ENCODE measurements at regions not wholly inside any gene's neighbourhood (a gene's known extent, or its start where the extent isn't known, plus 50 kb on each side); places are given as distances from the start of the nearest gene placed in this dataset.

GRCh38 chr10:130358981-130359650 is 222.9 kb downstream of the GLRX3 start:
- peaks cover 0 to 13% (median 0%) of the 10 kb centered on the region in 3 donors for H3K27me3 Mint-ChIP-seq
- H3K9me3 Mint-ChIP-seq = peaks cover 0 to 9% (median 0%) of the 10 kb centered on the region in 7 donors
- ATAC-seq (ENCODE audit: low read depth in 2 of 2) (no peak), DNase-seq (no peak)
- no peaks in the 10 kb centered on the region for H3K36me3 Mint-ChIP-seq
- peak overlapping the region in 2 of 6 donors; percentile 37 to 66 for H3K27ac Mint-ChIP-seq
- H3K4me3 Mint-ChIP-seq = no peak overlapping the region
- H3K4me1 Mint-ChIP-seq = no peaks in the 10 kb centered on the region

GRCh38 chr10:130359711-130360110 is 223.5 kb downstream of the GLRX3 start:
- Mint-ChIP-seq H3K9me3 (peaks cover 0 to 10% (median 4%) of the 10 kb centered on the region in 7 donors), H3K4me1 (no peaks in the 10 kb centered on the region), H3K4me3 (no peak overlapping the region), H3K36me3 (no peaks in the 10 kb centered on the region), H3K27ac (no peak overlapping the region), H3K27me3 (peaks cover 0 to 19% (median 4%) of the 10 kb centered on the region in 3 donors)
- ATAC-seq (ENCODE audit: low read depth in 2 of 2) = no peak
- no peak for DNase-seq

- DNase-seq (no peak), ATAC-seq (ENCODE audit: low read depth in 2 of 2) (no peak)
- H3K27ac Mint-ChIP-seq = no peak overlapping the region
- peaks cover 0 to 20% (median 4%) of the 10 kb centered on the region in 3 donors for H3K27me3 Mint-ChIP-seq
- H3K4me1 Mint-ChIP-seq = no peaks in the 10 kb centered on the region
- no peak overlapping the region for H3K4me3 Mint-ChIP-seq
- H3K9me3 Mint-ChIP-seq = peaks cover 0 to 12% (median 4%) of the 10 kb centered on the region in 7 donors
- H3K36me3 Mint-ChIP-seq = no peaks in the 10 kb centered on the region
These were observed 224.7 kb downstream of the GLRX3 start for GRCh38 chr10:130360826-130361311.

- Mint-ChIP-seq H3K4me3 (no peak overlapping the region), H3K27ac (no peak overlapping the region), H3K36me3 (no peaks in the 10 kb centered on the region), H3K27me3 (peaks cover 0 to 20% (median 4%) of the 10 kb centered on the region in 3 donors), H3K9me3 (peaks cover 0 to 12% (median 4%) of the 10 kb centered on the region in 7 donors), H3K4me1 (no peaks in the 10 kb centered on the region)
- no peak for DNase-seq
- ATAC-seq (ENCODE audit: low read depth in 2 of 2) = no peak
These were observed 225.3 kb downstream of the GLRX3 start for GRCh38 chr10:130361351-130362105.

- ATAC-seq (ENCODE audit: low read depth in 2 of 2) = no peak
- H3K9me3 Mint-ChIP-seq = peaks cover 0 to 12% (median 9%) of the 10 kb centered on the region in 7 donors
- no peak overlapping the region for H3K27ac Mint-ChIP-seq
- no peaks in the 10 kb centered on the region for H3K4me1 Mint-ChIP-seq
- H3K4me3 Mint-ChIP-seq = no peak overlapping the region
- H3K27me3 Mint-ChIP-seq = peaks cover 0 to 20% (median 4%) of the 10 kb centered on the region in 3 donors
- no peak for DNase-seq
- H3K36me3 Mint-ChIP-seq = no peaks in the 10 kb centered on the region
These were observed 226.1 kb downstream of the GLRX3 start for GRCh38 chr10:130362308-130362761.

- Mint-ChIP-seq H3K4me3 (no peak overlapping the region), H3K4me1 (no peaks in the 10 kb centered on the region), H3K9me3 (peaks cover 0 to 10% (median 9%) of the 10 kb centered on the region in 7 donors), H3K36me3 (no peaks in the 10 kb centered on the region), H3K27me3 (peaks cover 0 to 20% (median 4%) of the 10 kb centered on the region in 3 donors), H3K27ac (no peak overlapping the region)
- ATAC-seq (ENCODE audit: low read depth in 2 of 2) (no peak), DNase-seq (no peak)
These were observed 226.9 kb downstream of the GLRX3 start for GRCh38 chr10:130363051-130363450.

- ATAC-seq (ENCODE audit: low read depth in 2 of 2) (no peak), DNase-seq (no peak)
- Mint-ChIP-seq H3K4me1 (no peaks in the 10 kb centered on the region), H3K27me3 (peaks cover 4 to 20% (median 6%) of the 10 kb centered on the region in 3 donors), H3K36me3 (no peaks in the 10 kb centered on the region), H3K9me3 (peaks cover 0 to 13% (median 8%) of the 10 kb centered on the region in 7 donors), H3K4me3 (no peak overlapping the region), H3K27ac (no peak overlapping the region)
These were observed 227.8 kb downstream of the GLRX3 start for GRCh38 chr10:130363899-130364445.

- no peaks in the 10 kb centered on the region for H3K36me3 Mint-ChIP-seq
- no peaks in the 10 kb centered on the region for H3K4me1 Mint-ChIP-seq
- no peak overlapping the region for H3K4me3 Mint-ChIP-seq
- no peak for ATAC-seq (ENCODE audit: low read depth in 2 of 2)
- DNase-seq = no peak
- H3K27ac Mint-ChIP-seq = peak overlapping the region in 1 of 6 donors; percentile 57
- peaks cover 2 to 13% (median 7%) of the 10 kb centered on the region in 7 donors for H3K9me3 Mint-ChIP-seq
- peaks cover 4 to 20% (median 9%) of the 10 kb centered on the region in 3 donors for H3K27me3 Mint-ChIP-seq
These were observed 228.6 kb downstream of the GLRX3 start for GRCh38 chr10:130364631-130365411.

- H3K27me3 Mint-ChIP-seq = peaks cover 4 to 9% (median 7%) of the 10 kb centered on the region in 3 donors
- no peaks in the 10 kb centered on the region for H3K4me1 Mint-ChIP-seq
- no peak overlapping the region for H3K27ac Mint-ChIP-seq
- ATAC-seq (ENCODE audit: low read depth in 2 of 2) (no peak), DNase-seq (no peak)
- H3K9me3 Mint-ChIP-seq = peaks cover 3 to 10% (median 7%) of the 10 kb centered on the region in 7 donors
- H3K4me3 Mint-ChIP-seq = peak overlapping the region in 1 of 8 donors; percentile 23
- no peaks in the 10 kb centered on the region for H3K36me3 Mint-ChIP-seq
These were observed 232.8 kb downstream of the GLRX3 start for GRCh38 chr10:130368761-130369560.

GRCh38 chr10:130369645-130370381 is 233.6 kb downstream of the GLRX3 start:
- no peak for DNase-seq
- peak overlapping the region in 1 of 8 donors; percentile 52 for H3K4me3 Mint-ChIP-seq
- no peak overlapping the region for H3K27ac Mint-ChIP-seq
- peaks cover 3 to 9% (median 4%) of the 10 kb centered on the region in 7 donors for H3K9me3 Mint-ChIP-seq
- no peaks in the 10 kb centered on the region for H3K4me1 Mint-ChIP-seq
- H3K36me3 Mint-ChIP-seq = no peaks in the 10 kb centered on the region
- ATAC-seq (ENCODE audit: low read depth in 2 of 2) = no peak
- peaks cover 0 to 9% (median 0%) of the 10 kb centered on the region in 3 donors for H3K27me3 Mint-ChIP-seq

GRCh38 chr10:130370721-130371120 is 234.5 kb downstream of the GLRX3 start:
- Mint-ChIP-seq H3K4me1 (no peaks in the 10 kb centered on the region), H3K9me3 (peaks cover 0 to 9% (median 3%) of the 10 kb centered on the region in 7 donors), H3K27me3 (peaks cover 0 to 9% (median 0%) of the 10 kb centered on the region in 3 donors), H3K4me3 (no peak overlapping the region), H3K27ac (no peak overlapping the region), H3K36me3 (no peaks in the 10 kb centered on the region)
- ATAC-seq (ENCODE audit: low read depth in 2 of 2) = no peak
- no peak for DNase-seq

- ATAC-seq (ENCODE audit: low read depth in 2 of 2) = no peak
- no peak overlapping the region for H3K4me3 Mint-ChIP-seq
- no peak for DNase-seq
- H3K9me3 Mint-ChIP-seq = peaks cover 0 to 8% (median 3%) of the 10 kb centered on the region in 7 donors
- H3K4me1 Mint-ChIP-seq = no peaks in the 10 kb centered on the region
- peaks cover 0 to 9% (median 0%) of the 10 kb centered on the region in 3 donors for H3K27me3 Mint-ChIP-seq
- no peaks in the 10 kb centered on the region for H3K36me3 Mint-ChIP-seq
- no peak overlapping the region for H3K27ac Mint-ChIP-seq
These were observed 235.0 kb downstream of the GLRX3 start for GRCh38 chr10:130371156-130371555.
